Left renal pelvis (tissue), 4 donors: ENCODE measurements at regions not wholly inside any gene's neighbourhood (a gene's known extent, or its start where the extent isn't known, plus 50 kb on each side); places are given as distances from the start of the nearest gene placed in this dataset.

ENCODE experiments used
- DNase-seq, 4 donors: peaks; one replicate each; pipeline ENCODE4 v3.0.0-alpha.2; 2013; ENCODE audit warnings: low read depth in 4 of 4, low spot score in 3 of 4

DNA sequence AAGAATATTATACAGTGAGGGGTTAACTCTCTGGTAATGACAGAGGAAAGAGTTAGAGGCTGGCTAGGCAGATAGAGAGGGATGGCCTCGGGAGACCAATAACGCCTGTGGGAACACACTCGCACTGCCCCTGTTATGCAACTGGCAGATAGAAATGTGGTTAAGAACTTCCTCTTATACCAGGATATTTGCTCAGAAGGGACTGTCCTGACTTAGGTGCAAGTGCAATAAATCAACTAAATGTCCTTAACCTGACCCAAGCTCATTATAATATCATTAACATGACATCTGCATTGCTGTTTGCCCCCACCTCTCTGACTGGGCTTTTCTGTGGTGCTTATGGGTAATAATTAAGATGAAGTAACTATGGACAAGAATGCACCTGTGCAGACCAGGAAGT, 1518.0 kb downstream of the NCAM2 start:
- no peak for DNase-seq

DNA sequence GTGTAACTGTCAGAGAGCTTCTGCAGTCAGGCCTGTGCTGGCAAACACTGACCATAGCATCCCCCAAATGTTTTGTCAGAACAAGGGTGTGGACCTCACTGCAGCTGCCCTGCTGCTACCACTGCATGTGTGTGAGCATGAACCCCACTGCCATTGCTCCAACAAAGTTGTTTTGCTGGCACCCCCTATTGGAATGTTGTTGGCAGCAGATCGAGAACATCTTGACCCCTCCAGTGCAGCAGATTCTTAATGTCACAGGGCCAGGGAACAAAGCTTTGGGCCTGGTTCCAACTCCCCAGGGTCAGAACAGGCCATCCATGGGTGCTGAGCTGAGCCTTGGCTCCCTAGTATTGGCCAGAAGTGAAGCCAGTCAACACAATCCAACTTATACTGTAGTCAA, 1537.4 kb downstream of the NCAM2 start:
- DNase-seq, result no peak

DNA sequence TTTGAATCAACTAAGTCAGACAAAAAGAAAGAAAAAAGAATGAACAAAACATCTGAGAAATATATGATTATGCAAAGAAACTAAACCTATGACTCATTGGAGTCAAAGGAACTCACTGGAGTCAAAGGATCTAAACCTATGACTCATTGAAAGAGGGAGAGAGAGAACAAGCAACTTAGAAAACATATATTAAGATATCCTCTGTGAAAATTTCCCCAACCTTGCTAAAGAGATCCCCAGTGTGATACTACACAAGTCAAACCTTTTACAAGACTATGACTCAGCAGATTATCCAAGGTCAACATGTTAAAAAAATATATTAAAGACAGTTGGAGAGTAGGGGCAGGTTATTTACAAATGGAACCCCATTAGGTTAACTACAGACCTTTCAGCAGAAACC, 1538.3 kb downstream of the NCAM2 start:
- DNase-seq, result no peak

DNA sequence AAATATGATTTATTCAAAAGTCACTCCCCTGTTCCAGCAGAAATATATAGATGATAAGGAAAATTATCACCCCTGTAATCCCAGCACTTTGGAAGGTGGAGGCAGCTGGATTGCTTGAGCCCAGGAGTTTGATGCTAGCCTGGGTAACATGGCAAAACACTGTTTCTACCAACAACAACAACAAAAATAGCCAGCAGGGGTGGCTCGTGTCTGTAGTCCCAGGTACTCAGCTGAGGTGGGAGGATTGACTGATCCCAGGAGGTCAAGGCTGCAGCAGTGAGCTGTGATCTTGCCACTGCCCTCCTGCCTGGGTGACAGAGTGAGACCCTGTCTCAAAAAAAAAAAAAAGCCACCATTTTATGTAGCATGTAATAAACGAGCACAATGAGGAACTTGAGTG, 1546.5 kb downstream of the NCAM2 start:
- DNase-seq, result no peak

DNA sequence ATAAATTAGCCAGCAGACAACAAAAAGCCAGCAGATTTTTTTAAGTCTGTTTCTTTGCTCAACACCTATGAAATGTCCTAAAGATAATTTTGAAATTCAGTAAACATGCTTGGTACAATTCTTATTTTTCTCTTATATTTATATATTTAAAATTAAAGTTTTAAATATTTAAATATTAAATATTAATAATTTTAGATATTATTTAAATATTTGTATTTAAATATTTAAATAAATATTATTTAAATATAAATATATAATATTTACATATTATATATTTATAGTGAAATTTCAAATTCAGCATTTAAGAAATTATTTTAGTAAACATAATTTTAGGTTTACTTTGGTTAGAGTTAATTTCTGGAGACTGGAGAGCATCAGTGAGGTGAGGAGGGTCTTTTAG, 1554.2 kb downstream of the NCAM2 start:
- DNase-seq, result no peak

DNA sequence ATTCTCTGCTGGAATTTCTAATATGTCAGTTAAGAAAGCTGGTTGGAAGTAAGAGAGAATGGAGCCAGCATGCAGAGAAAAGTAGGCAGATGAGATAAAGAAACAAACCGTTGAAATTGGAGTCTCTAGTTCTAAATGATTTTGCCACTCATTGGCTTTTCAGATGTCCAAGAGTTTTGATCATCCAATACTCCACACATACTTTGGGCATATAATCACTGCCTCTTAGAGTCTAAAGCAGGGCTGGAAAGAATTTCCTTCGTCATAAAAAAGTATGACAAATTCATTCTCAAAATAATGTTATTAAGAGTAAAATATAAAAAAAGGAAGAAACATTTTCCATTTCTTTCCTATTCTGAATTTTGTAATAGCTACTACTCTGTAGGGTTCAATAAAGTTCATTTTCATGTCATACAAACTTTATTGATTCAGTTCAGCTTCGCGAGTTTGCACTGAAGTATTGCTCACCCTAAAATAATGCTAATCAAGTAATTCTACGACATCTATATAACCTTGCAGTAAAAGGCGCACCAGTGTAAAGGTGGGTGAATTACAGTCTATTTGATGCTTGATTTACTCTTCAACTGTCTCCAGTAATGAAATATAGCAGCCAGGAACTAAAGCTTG, 1556.6 kb downstream of the NCAM2 start:
- DNase-seq, result no peak

DNA sequence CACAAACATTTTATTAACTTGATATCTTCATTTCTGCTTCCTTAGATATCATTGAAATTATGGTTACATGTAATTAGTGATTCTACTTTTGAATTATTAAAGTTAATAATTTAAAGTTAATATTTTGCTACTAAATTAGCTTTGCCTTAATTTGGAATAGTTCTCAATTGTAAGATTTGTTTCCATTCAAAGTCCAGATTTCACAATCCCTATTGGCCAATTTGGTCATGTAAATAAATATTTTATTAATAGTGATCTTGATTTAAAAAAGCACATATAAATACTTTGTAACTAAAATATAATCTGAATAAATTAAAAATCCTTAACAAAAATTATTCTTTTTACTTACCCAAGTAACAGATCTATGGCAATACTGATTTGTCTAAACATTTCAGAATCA, 1558.6 kb downstream of the NCAM2 start:
- no peak for DNase-seq

- DNase-seq, result no peak
These were observed 1563.7 kb downstream of the NCAM2 start for GRCh38 chr21:22561946-22562345.

DNA sequence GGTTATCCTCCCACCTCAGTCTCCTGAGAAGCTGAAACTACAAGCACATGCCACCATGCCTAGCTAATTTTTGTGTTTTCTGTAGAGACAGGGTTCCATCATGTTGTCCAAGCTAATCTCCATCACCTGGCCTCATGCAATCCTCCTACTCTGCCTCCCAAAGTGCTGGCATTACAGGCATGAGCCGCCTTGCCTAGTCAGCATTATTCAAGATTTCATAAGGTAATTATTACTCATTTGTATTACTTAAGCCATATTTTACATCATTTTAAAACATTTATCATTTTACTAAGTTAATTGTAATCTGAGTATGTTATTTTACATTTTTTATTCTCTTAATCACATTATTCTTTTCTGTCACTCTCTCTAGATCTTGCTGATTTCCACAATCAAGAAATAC, 1575.6 kb downstream of the NCAM2 start:
- no peak for DNase-seq

- DNase-seq, result peak in 2 of 4 donors; percentile 2 to 4
These were observed 1577.0 kb downstream of the NCAM2 start for GRCh38 chr21:22575165-22575584.

GRCh38 chr21:22579741-22580140, 1581.5 kb downstream of the NCAM2 start:
- no peak for DNase-seq

GRCh38 chr21:22582026-22582425, 1583.8 kb downstream of the NCAM2 start:
- DNase-seq, result no peak

DNA sequence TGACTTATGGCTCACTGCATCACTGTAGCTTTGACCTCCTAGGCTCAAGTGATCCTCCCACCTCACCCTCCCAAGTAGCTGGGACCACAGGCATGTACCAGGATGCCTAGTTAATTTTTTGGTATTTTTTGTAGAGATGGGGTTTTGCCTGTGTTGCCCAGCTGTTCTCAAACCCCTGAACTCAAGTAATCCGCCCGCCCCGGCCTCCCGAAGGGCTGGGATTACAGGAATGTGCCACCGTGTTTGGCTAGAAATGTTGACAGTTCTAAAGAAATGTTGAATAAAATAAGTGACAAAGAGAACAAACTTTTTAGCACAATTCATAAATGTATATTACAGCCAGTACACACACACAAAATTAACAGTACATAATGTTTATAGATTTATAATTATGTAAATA, 1586.1 kb downstream of the NCAM2 start:
- no peak for DNase-seq

GRCh38 chr21:22585558-22585957, 1587.3 kb downstream of the NCAM2 start:
- DNase-seq, result no peak

DNA sequence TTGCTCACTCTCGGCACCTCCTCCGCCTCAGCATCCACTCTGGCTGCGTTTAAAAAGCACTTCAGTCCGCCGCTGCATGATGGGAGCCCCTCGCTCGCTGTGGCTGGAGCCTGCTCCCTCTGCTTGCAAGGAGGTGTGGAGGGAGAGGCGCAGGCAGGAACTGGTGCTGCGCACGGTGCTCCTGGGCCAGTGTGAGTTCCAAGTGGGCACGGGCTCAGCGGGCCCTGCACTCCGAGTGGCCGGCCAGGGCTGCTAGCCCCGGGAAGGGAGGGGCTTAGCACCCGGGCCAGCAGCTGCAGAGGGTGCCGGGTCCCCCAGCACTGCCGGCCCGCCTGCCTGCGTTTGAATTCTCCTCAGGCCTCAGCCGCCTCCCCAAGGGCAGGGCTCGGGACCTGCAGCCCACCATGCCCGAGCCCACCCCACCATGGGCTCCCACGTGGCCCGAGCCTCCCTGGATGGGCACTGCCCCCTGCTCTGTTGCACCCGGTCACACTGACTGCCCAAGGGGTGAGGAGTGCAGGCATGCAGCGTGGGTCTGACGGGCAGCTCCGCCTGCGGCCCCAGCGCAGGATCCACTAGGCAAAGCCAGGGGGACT, 1599.5 kb downstream of the NCAM2 start:
- DNase-seq, result no peak

- DNase-seq, result no peak
These were observed 1611.6 kb downstream of the NCAM2 start for GRCh38 chr21:22609802-22610201.

GRCh38 chr21:22627911-22628310, 1629.7 kb downstream of the NCAM2 start:
- no peak for DNase-seq

GRCh38 chr21:22630953-22631465, 1632.8 kb downstream of the NCAM2 start:
- DNase-seq, result no peak

DNA sequence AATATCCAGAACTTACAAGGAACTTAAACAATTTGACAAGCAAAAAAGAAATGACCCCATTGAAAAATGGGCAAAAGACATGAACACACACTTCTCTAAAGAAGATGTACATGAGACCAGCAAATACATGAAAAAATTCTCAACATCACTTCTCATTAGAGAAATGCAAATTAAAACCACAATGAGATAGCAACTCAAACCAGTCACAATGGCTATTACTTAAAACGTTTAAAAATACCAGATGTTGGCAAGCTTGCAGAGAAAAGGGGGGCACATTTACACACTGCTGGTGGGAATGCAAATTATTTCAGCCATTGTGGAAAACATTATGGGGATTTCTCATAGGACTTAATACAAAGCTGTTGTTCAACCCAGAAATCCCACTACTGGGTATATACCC, 1634.0 kb downstream of the NCAM2 start:
- no peak for DNase-seq

GRCh38 chr21:22649246-22649645, 1651.0 kb downstream of the NCAM2 start:
- no peak for DNase-seq

- no peak for DNase-seq
These were observed 1652.0 kb downstream of the NCAM2 start for GRCh38 chr21:22650226-22650625.

- DNase-seq, result no peak
These were observed 1659.6 kb downstream of the NCAM2 start for GRCh38 chr21:22657781-22658180.

- DNase-seq, result no peak
These were observed 1671.9 kb downstream of the NCAM2 start for GRCh38 chr21:22670148-22670547.
